Smooth muscle cell (in vitro differentiated cells): ENCODE measurements at regions not wholly inside any gene's neighbourhood (a gene's known extent, or its start where the extent isn't known, plus 50 kb on each side); places are given as distances from the start of the nearest gene placed in this dataset.
"Not testable (repeated sequence)": the region's sequence is repeated elsewhere in the genome, so short reads cannot be mapped to it uniquely, and the experiment has no call there.

Experiments
- DNase-seq: peaks from one replicate; lab custom pipeline; 2025; ENCODE audit not compliant: unreplicated experiment; lab: John Stamatoyannopoulos, UW
- H2AFZ ChIP-seq: fragments of 200-600 bp; sonication (generic); 2 replicates; pipeline ENCODE4 v1.6.0; 2016; ENCODE audit warnings: antibody characterized with exemption, low read depth, mild to moderate bottlenecking
- H3F3A ChIP-seq: fragments of 200-600 bp; sonication (generic); 2 replicates; pipeline ENCODE4 v1.6.0; 2017; ENCODE audit warnings: antibody characterized with exemption, low read depth
- H3K27ac ChIP-seq: fragments of 200-600 bp; sonication (generic); 2 replicates; pipeline ENCODE4 v1.5.1; 2016; ENCODE audit warnings: low read depth, mild to moderate bottlenecking
- H3K27me3 ChIP-seq: fragments of 200-600 bp; sonication (generic); 2 replicates; pipeline ENCODE4 v1.6.1; 2016; ENCODE audit warnings: low read depth, mild to moderate bottlenecking
- H3K36me3 ChIP-seq: fragments of 200-600 bp; sonication (generic); 2 replicates; pipeline ENCODE4 v1.5.1; 2016; ENCODE audit warnings: low read depth
- H3K4me1 ChIP-seq: fragments of 200-600 bp; sonication (generic); 2 replicates; pipeline ENCODE4 v1.5.1; 2016; ENCODE audit warnings: low read depth
- H3K4me2 ChIP-seq: fragments of 200-600 bp; sonication (generic); 2 replicates; pipeline ENCODE4 v1.6.0; 2016; ENCODE audit warnings: mild to moderate bottlenecking
- H3K4me3 ChIP-seq: fragments of 200-600 bp; sonication (generic); 2 replicates; pipeline ENCODE4 v1.5.1; 2016; ENCODE audit warnings: mild to moderate bottlenecking
- H3K79me2 ChIP-seq: fragments of 200-600 bp; sonication (generic); 2 replicates; pipeline ENCODE4 v1.6.0; 2016; ENCODE audit warnings: low read depth, mild to moderate bottlenecking
- H3K9ac ChIP-seq: fragments of 200-600 bp; sonication (generic); 2 replicates; pipeline ENCODE4 v1.6.0; 2016; ENCODE audit warnings: low read depth
- H3K9me3 ChIP-seq: fragments of 200-600 bp; sonication (generic); replicated peaks from 2 replicates; pipeline ENCODE4 v1.5.1; 2016; ENCODE audit warnings: low read depth
- H4K20me1 ChIP-seq: fragments of 200-600 bp; sonication (generic); 2 replicates; pipeline ENCODE4 v1.6.0; 2016; ENCODE audit warnings: low read depth
- WGBS: methylation state at CpG from one replicate; pipeline ENCODE4 v1.1.7; 2016; ENCODE audit warnings: low lambda C conversion rate; 5-methylcytosine and 5-hydroxymethylcytosine counted together
- TF ChIP-seq, protein P1 (sequence below): fragments of 200-600 bp; sonication (generic); IDR thresholded peaks from 2 replicates; pipeline ENCODE4 v1.5.1; 2017; ENCODE audit warnings: borderline replicate concordance, mild to moderate bottlenecking, antibody characterized with exemption; ENCODE audit not compliant: insufficient read depth, poor library complexity, severe bottlenecking

DNA sequence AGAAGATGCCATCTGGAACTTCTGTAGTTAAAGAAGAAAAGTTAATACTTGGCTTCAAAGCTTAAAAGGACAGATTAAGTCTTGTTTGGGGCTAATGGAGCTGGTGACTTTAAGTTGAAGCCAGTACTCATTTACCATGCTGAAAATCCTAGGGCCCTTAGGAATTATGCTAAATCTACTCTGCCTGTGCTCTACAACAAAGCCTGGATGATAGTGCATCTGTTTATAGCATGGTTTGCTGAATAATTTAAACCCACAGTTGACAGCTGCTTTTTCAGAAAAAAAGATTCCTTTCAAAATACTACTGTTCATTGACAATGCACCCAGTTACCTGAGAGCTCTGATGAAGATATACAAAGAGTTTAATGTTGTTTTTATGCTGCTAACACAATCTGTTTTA is 393.5 kb downstream of the MAT2B start:
- no peak for DNase-seq
- no peaks in the 10 kb centered on the region for H3F3A ChIP-seq
- no peak overlapping the region for H3K9ac ChIP-seq
- no peak overlapping the region for H3K27ac ChIP-seq
- H4K20me1 ChIP-seq: no peaks in the 10 kb centered on the region
- no peak overlapping the region for H3K4me2 ChIP-seq
- TF ChIP-seq, protein P1, sequence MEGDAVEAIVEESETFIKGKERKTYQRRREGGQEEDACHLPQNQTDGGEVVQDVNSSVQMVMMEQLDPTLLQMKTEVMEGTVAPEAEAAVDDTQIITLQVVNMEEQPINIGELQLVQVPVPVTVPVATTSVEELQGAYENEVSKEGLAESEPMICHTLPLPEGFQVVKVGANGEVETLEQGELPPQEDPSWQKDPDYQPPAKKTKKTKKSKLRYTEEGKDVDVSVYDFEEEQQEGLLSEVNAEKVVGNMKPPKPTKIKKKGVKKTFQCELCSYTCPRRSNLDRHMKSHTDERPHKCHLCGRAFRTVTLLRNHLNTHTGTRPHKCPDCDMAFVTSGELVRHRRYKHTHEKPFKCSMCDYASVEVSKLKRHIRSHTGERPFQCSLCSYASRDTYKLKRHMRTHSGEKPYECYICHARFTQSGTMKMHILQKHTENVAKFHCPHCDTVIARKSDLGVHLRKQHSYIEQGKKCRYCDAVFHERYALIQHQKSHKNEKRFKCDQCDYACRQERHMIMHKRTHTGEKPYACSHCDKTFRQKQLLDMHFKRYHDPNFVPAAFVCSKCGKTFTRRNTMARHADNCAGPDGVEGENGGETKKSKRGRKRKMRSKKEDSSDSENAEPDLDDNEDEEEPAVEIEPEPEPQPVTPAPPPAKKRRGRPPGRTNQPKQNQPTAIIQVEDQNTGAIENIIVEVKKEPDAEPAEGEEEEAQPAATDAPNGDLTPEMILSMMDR: no peak
- no peak overlapping the region for H3K4me3 ChIP-seq
- H3K4me1 ChIP-seq: no peaks in the 10 kb centered on the region
- no peak overlapping the region for H2AFZ ChIP-seq
- H3K79me2 ChIP-seq: no peaks in the 10 kb centered on the region
- H3K9me3 ChIP-seq: peaks cover 2% of the 10 kb centered on the region
- no peaks in the 10 kb centered on the region for H3K27me3 ChIP-seq
- H3K36me3 ChIP-seq: no peaks in the 10 kb centered on the region

DNA sequence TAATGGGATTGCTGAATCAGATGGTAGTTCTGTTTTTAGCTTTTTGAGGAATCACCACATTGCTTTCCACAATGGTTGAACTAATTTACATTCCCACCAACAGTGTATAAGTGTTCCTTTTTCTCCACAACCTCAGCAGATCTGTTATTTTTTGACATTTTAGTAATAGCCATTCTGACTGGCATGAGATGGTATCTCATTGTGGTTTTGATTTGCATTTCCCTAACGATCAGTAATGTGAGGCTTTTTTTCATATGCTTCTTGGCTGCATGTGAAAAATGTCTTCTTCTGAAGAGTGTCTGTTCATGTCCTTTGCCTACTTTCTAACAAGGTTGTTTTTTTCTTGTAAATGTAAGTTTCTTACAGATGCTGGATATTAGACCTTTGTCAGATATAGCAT is 402.4 kb downstream of the MAT2B start:
- not testable (repeated sequence) for H2AFZ ChIP-seq, H3K4me1 ChIP-seq, H3K9me3 ChIP-seq, DNase-seq, H3K36me3 ChIP-seq, H3K9ac ChIP-seq, H3K27ac ChIP-seq, H3K4me3 ChIP-seq, H3K27me3 ChIP-seq, H4K20me1 ChIP-seq, H3K4me2 ChIP-seq, H3K79me2 ChIP-seq, H3F3A ChIP-seq
- 76% methylated on average over 1 of the region's 1 CpG for WGBS

DNA sequence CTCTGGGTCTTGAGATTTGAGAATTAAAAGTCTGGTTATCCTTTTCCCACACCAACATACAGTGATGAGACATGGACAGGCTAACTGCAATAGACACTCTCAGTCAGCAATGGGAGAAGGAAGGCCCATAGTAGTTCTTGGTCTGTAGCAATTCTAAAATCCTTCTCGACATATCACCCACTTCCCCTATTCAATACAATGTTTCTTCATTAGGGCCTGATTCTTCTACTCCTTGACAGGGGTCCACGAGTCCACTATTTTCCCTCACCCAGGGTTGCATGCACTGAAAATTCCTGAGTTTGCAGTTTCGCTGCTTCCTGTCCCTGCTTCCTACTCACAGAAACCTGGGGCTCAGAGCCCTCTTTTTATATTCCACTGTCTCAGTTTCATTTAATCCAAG is 402.8 kb downstream of the MAT2B start:
- Histone ChIP-seq H3K27ac (no peak overlapping the region), H3K9ac (no peak overlapping the region), H3K4me3 (no peak overlapping the region), H3K4me1 (no peaks in the 10 kb centered on the region), H3K9me3 (no peaks in the 10 kb centered on the region), H3F3A (no peaks in the 10 kb centered on the region), H3K36me3 (no peaks in the 10 kb centered on the region), H4K20me1 (no peaks in the 10 kb centered on the region), H3K27me3 (no peaks in the 10 kb centered on the region), H2AFZ (no peak overlapping the region), H3K79me2 (no peaks in the 10 kb centered on the region), H3K4me2 (no peak overlapping the region)
- DNase-seq: no peak
- TF ChIP-seq, protein P1: no peak
- 88% methylated on average over 3 of the region's 3 CpGs for WGBS

DNA sequence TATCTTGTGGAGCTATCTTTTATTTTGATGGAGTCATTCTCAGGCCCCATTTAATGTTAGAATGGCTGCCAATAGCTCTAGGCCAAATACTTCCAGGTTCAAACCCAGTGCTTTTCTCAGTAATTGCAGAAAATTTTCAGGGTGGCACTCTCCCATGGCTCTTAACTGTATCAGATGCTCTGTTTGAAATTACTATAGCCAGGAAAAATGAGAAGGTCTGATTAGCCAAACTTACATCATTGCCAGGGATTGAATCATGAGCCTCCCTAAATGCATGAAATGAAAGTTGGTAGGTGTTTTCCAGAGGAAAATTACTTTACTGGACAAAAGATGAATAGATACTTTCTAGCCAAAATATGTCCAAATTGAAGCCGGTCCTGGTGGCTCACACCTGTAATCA is 404.8 kb downstream of the MAT2B start:
- Histone ChIP-seq H3K4me3 (no peak overlapping the region), H3K36me3 (no peaks in the 10 kb centered on the region), H3K79me2 (no peaks in the 10 kb centered on the region), H3K27me3 (no peaks in the 10 kb centered on the region), H4K20me1 (no peaks in the 10 kb centered on the region), H3K27ac (no peak overlapping the region), H3K4me2 (no peak overlapping the region), H3K4me1 (no peaks in the 10 kb centered on the region), H3F3A (no peaks in the 10 kb centered on the region), H3K9me3 (no peaks in the 10 kb centered on the region), H2AFZ (no peak overlapping the region), H3K9ac (no peak overlapping the region)
- TF ChIP-seq, protein P1: no peak
- no peak for DNase-seq
- 95% methylated on average over 1 of the region's 1 CpG for WGBS
